Transverse colon (tissue), 4 donors: ENCODE measurements at regions not wholly inside any gene's neighbourhood (a gene's known extent, or its start where the extent isn't known, plus 50 kb on each side); places are given as distances from the start of the nearest gene placed in this dataset.

Source experiments
- DNase-seq: peaks from one replicate; pipeline ENCODE4 v3.0.0-alpha.2; 2019
- H3K27ac ChIP-seq, 4 donors: fragments of 200-600 bp; sonication (generic); 2 replicates each; pipeline ENCODE4 v1.5.1; 2016 to 2018; ENCODE audit warnings: inconsistent platforms in 4 of 4
- H3K27me3 ChIP-seq: fragments of 200-600 bp; sonication (generic); 2 replicates; pipeline ENCODE4 v1.5.1; 2017; ENCODE audit warnings: inconsistent platforms
- H3K36me3 ChIP-seq, 4 donors: fragments of 200-600 bp; sonication (generic); 2 replicates each; pipeline ENCODE4 v1.5.1; 2017 to 2019; ENCODE audit warnings: inconsistent platforms in 4 of 4
- H3K4me1 ChIP-seq, 4 donors: fragments of 200-600 bp; sonication (generic); 2 replicates each; pipeline ENCODE4 v1.5.1; 2017 to 2020; ENCODE audit warnings: inconsistent platforms in 4 of 4
- H3K4me3 ChIP-seq, 4 donors: fragments of 200-600 bp; sonication (generic); 1 replicate in 1 of 4; 2 replicates in 3 of 4; pipeline versions ENCODE4 v1.5.1 to v1.6.1; 2017 to 2019; ENCODE audit warnings: inconsistent platforms in 4 of 4
- H3K9me3 ChIP-seq, 2 donors: fragments of 200-600 bp; sonication (generic); 2 replicates each; pipeline ENCODE4 v1.5.1; 2017 to 2019; ENCODE audit warnings: inconsistent platforms in 2 of 2
- EP300 ChIP-seq: sonication (generic); formaldehyde crosslinking; IDR thresholded peaks from one replicate; pipeline ENCODE4 v1.6.1; 2017; ENCODE audit warnings: antibody characterized with exemption, low read depth
- POLR2A ChIP-seq: fragments of 450-650 bp; IDR thresholded peaks from one replicate; pipeline ENCODE4 v1.6.1; 2016; ENCODE audit warnings: antibody characterized with exemption, mild to moderate bottlenecking, moderate library complexity
- POLR2AphosphoS5 ChIP-seq, 3 donors: sonication (generic); formaldehyde crosslinking; IDR thresholded peaks; one replicate each; pipeline ENCODE4 v1.6.1; 2016; ENCODE audit warnings: antibody characterized with exemption in 3 of 3
- WGBS, 2 donors: methylation state at CpG; one replicate each; pipeline ENCODE4 v1.1.5; 2018; ENCODE audit warnings: low coverage in 1 of 2; 5-methylcytosine and 5-hydroxymethylcytosine counted together
- in situ Hi-C, 4 donors: fragments of 200-750 bp; cut with MboI; loops; one replicate each; pipeline versions ENCODE4 v1.15.0 to v1.15.1; 2017; ENCODE audit warnings: low sequenced_read_pairs in 3 of 4, low pct_ligation_motif_present in 1 of 4, low pct_unique_long_range_greater_than_20kb in 1 of 4
- intact Hi-C: fragments of 100-400 bp; cut with DNase I; formaldehyde crosslinking; loops from one replicate; pipeline ENCODE4 v1.15.1; 2023; ENCODE audit warnings: low total_unique reads
- TF ChIP-seq, protein P1 (sequence below), 5 experiments: fragments of 200-600 bp in 3 of 5; fragments of 450-650 bp in 2 of 5; sonication (generic) in 3 of 5; IDR thresholded peaks; 1 replicate in 2 of 5; 2 replicates in 3 of 5; pipeline ENCODE4 v1.5.1; 2016 to 2017; ENCODE audit warnings: antibody characterized with exemption in 5 of 5, inconsistent platforms in 3 of 5, mild to moderate bottlenecking in 2 of 5, moderate library complexity in 1 of 5

- Histone ChIP-seq H3K4me1 (no peaks in the 10 kb centered on the region), H3K27ac (no peak overlapping the region), H3K4me3 (no peak overlapping the region), H3K36me3 (no peaks in the 10 kb centered on the region), H3K27me3 (no peaks in the 10 kb centered on the region), H3K9me3 (no peaks in the 10 kb centered on the region)
- in situ Hi-C loops (no loop called here), intact Hi-C loops (no loop called here)
- 81% methylated on average over 3 of the region's 3 CpGs; no CpG with 5 or more reads in 1 of the 2 donors for WGBS, 2 donors
- no peak for DNase-seq
- no peak for TF ChIP-seq EP300
- TF ChIP-seq, protein P1, sequence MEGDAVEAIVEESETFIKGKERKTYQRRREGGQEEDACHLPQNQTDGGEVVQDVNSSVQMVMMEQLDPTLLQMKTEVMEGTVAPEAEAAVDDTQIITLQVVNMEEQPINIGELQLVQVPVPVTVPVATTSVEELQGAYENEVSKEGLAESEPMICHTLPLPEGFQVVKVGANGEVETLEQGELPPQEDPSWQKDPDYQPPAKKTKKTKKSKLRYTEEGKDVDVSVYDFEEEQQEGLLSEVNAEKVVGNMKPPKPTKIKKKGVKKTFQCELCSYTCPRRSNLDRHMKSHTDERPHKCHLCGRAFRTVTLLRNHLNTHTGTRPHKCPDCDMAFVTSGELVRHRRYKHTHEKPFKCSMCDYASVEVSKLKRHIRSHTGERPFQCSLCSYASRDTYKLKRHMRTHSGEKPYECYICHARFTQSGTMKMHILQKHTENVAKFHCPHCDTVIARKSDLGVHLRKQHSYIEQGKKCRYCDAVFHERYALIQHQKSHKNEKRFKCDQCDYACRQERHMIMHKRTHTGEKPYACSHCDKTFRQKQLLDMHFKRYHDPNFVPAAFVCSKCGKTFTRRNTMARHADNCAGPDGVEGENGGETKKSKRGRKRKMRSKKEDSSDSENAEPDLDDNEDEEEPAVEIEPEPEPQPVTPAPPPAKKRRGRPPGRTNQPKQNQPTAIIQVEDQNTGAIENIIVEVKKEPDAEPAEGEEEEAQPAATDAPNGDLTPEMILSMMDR (IDR thresholded peaks at IDR 0.05): no peak
- no peak for TF ChIP-seq POLR2A
- no peak for TF ChIP-seq POLR2AphosphoS5 (IDR thresholded peaks at IDR 0.05)
Observed at GRCh38 chrX:65127842-65128241, 151.6 kb upstream of the ZC4H2 start.

DNA sequence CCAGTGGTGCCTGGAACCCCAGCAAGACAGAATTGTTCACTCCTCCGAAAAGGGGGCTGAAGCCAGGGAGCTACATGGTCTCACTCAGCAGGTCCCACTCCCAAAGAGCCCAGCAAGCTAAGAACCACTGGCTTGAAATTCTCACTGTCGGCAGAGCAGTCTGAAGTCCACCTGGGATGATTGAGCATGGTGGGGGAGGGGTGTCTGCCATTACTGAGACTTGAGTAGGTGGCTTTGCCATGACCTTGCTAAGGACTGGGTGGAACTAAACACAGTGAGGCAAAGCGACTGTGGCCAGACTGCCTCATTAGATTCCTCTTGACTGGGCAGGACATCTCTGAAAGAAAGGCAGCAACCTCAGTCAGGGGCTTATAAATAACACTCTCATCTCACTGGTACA lies 122.6 kb upstream of the ZC4H2 start:
- in situ Hi-C loops: no loop called here
- Histone ChIP-seq H3K27ac (no peak overlapping the region), H3K4me3 (no peak overlapping the region), H3K27me3 (no peaks in the 10 kb centered on the region), H3K9me3 (no peaks in the 10 kb centered on the region), H3K36me3 (no peaks in the 10 kb centered on the region), H3K4me1 (no peaks in the 10 kb centered on the region)
- TF ChIP-seq POLR2A (no peak), POLR2AphosphoS5 (IDR thresholded peaks at IDR 0.05) (no peak), EP300 (no peak)
- TF ChIP-seq, protein P1 (IDR thresholded peaks at IDR 0.05): no peak
- intact Hi-C loops: no loop called here
- DNase-seq: no peak
- 74% methylated on average over 3 of the region's 3 CpGs; no CpG with 5 or more reads in 1 of the 2 donors for WGBS, 2 donors

GRCh38 chrX:65093658-65094057 lies 117.4 kb upstream of the ZC4H2 start:
- TF ChIP-seq EP300 (no peak), POLR2AphosphoS5 (IDR thresholded peaks at IDR 0.05) (no peak), POLR2A (no peak)
- TF ChIP-seq, protein P1 (IDR thresholded peaks at IDR 0.05): no peak
- intact Hi-C loops: no loop called here
- H3K9me3 ChIP-seq: no peaks in the 10 kb centered on the region
- H3K4me3 ChIP-seq: no peak overlapping the region
- H3K4me1 ChIP-seq: no peaks in the 10 kb centered on the region
- DNase-seq: no peak
- no peaks in the 10 kb centered on the region for H3K27me3 ChIP-seq
- in situ Hi-C loops: no loop called here
- H3K36me3 ChIP-seq: no peaks in the 10 kb centered on the region
- H3K27ac ChIP-seq: no peak overlapping the region

- intact Hi-C loops: no loop called here
- Histone ChIP-seq H3K27ac (no peak overlapping the region), H3K27me3 (no peaks in the 10 kb centered on the region), H3K9me3 (no peaks in the 10 kb centered on the region), H3K4me3 (no peak overlapping the region), H3K4me1 (no peaks in the 10 kb centered on the region), H3K36me3 (no peaks in the 10 kb centered on the region)
- no peak for TF ChIP-seq POLR2AphosphoS5 (IDR thresholded peaks at IDR 0.05)
- TF ChIP-seq EP300: no peak
- TF ChIP-seq, protein P1 (IDR thresholded peaks at IDR 0.05): no peak
- TF ChIP-seq POLR2A: no peak
- no peak for DNase-seq
- WGBS, 2 donors: 68% methylated on average over 3 of the region's 3 CpGs; no CpG with 5 or more reads in 1 of the 2 donors
- in situ Hi-C loops: no loop called here
Observed at GRCh38 chrX:65073233-65073632, 97.0 kb upstream of the ZC4H2 start.
